ENCODE measurements at regions not wholly inside any gene's neighbourhood (a gene's known extent, or its start where the extent isn't known, plus 50 kb on each side); places are given as distances from the start of the nearest gene placed in this dataset.

DNA sequence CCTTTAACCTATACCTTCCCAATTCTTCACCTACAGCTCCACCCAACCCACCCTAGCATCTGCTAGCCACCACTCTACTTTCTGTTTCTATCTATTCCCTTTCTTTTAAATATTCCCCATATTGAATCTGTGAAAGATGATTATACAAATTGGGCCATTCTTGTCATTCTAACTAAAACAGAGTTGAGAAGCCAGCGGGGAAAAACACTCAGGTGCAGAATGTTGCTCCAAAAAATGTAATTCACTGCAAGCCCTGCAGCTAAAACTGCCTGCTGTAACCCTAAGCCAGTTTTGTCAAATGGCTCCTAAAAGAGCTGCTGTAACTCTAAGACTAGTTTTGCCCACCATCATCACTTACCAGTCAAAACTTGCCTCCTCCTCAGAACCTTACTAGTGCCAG, 1468.6 kb upstream of the MIR17HG start:
- H3K36me3 ChIP-seq (ENCODE audit: control insufficient read depth in 2 of 2, insufficient read depth in 1 of 2, low read length in 2 of 2): no peaks in the 10 kb centered on the region
- CTCF ChIA-PET: no interaction called here
- no peaks in the 10 kb centered on the region for H3K9me3 ChIP-seq (ENCODE audit: control insufficient read depth, insufficient read depth, low read depth, low read length)
- POLR2A ChIA-PET: no interaction called here
- no peak overlapping the region for H3K4me3 ChIP-seq (ENCODE audit: low read depth, low read length)
- H3K4me1 ChIP-seq (ENCODE audit: control insufficient read depth, insufficient read depth, low read length): no peaks in the 10 kb centered on the region
- no peak for TF ChIP-seq HOXD13 (CRISPR knock-in tag; IDR thresholded peaks at IDR 0.05; ENCODE audit: borderline replicate concordance)
- TF ChIP-seq, protein P1, sequence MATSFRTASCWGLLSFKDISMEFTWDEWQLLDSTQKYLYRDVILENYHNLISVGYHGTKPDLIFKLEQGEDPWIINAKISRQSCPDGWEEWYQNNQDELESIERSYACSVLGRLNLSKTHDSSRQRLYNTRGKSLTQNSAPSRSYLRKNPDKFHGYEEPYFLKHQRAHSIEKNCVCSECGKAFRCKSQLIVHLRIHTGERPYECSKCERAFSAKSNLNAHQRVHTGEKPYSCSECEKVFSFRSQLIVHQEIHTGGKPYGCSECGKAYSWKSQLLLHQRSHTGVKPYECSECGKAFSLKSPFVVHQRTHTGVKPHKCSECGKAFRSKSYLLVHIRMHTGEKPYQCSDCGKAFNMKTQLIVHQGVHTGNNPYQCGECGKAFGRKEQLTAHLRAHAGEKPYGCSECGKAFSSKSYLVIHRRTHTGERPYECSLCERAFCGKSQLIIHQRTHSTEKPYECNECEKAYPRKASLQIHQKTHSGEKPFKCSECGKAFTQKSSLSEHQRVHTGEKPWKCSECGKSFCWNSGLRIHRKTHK (tag by site-specific recombination; IDR thresholded peaks at IDR 0.05): no peak
- no peak for TF ChIP-seq ZNF169 (tag by site-specific recombination; IDR thresholded peaks at IDR 0.05)
- no peak for TF ChIP-seq ZEB2 (tag by site-specific recombination; IDR thresholded peaks at IDR 0.05)
- no peak for TF ChIP-seq ZNF133 (tag by site-specific recombination; IDR thresholded peaks at IDR 0.05)
- TF ChIP-seq, protein P2, sequence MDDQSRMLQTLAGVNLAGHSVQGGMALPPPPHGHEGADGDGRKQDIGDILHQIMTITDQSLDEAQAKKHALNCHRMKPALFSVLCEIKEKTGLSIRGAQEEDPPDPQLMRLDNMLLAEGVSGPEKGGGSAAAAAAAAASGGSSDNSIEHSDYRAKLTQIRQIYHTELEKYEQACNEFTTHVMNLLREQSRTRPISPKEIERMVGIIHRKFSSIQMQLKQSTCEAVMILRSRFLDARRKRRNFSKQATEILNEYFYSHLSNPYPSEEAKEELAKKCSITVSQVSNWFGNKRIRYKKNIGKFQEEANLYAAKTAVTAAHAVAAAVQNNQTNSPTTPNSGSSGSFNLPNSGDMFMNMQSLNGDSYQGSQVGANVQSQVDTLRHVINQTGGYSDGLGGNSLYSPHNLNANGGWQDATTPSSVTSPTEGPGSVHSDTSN (CRISPR knock-in tag; IDR thresholded peaks at IDR 0.05): no peak
- no peak for TF ChIP-seq ZNF830 (tag by site-specific recombination; IDR thresholded peaks at IDR 0.05; ENCODE audit: low read depth)
- no peak for TF ChIP-seq ZNF248 (tag by site-specific recombination; IDR thresholded peaks at IDR 0.05)
- no peak for TF ChIP-seq ZNF394 (tag by site-specific recombination; IDR thresholded peaks at IDR 0.05; ENCODE audit: borderline replicate concordance)
- no peak for TF ChIP-seq YY1 (tag by site-specific recombination; IDR thresholded peaks at IDR 0.05)
- TF ChIP-seq ZBTB1 (tag by site-specific recombination; IDR thresholded peaks at IDR 0.05): no peak
- TF ChIP-seq ZNF571 (tag by site-specific recombination; IDR thresholded peaks at IDR 0.05): no peak
- no peak for TF ChIP-seq BCL11B (tag by site-specific recombination; IDR thresholded peaks at IDR 0.05; ENCODE audit: low read depth)
- TF ChIP-seq ZNF174 (tag by site-specific recombination; IDR thresholded peaks at IDR 0.05): no peak
- no peak for TF ChIP-seq ZNF426 (tag by site-specific recombination; IDR thresholded peaks at IDR 0.05)
- TF ChIP-seq GLIS1 (tag by site-specific recombination; IDR thresholded peaks at IDR 0.05): no peak
- no peak for TF ChIP-seq ZNF629 (tag by site-specific recombination; IDR thresholded peaks at IDR 0.05)
- TF ChIP-seq ZNF341 (tag by site-specific recombination; IDR thresholded peaks at IDR 0.05; ENCODE audit: low read depth): no peak
- TF ChIP-seq, protein P3, sequence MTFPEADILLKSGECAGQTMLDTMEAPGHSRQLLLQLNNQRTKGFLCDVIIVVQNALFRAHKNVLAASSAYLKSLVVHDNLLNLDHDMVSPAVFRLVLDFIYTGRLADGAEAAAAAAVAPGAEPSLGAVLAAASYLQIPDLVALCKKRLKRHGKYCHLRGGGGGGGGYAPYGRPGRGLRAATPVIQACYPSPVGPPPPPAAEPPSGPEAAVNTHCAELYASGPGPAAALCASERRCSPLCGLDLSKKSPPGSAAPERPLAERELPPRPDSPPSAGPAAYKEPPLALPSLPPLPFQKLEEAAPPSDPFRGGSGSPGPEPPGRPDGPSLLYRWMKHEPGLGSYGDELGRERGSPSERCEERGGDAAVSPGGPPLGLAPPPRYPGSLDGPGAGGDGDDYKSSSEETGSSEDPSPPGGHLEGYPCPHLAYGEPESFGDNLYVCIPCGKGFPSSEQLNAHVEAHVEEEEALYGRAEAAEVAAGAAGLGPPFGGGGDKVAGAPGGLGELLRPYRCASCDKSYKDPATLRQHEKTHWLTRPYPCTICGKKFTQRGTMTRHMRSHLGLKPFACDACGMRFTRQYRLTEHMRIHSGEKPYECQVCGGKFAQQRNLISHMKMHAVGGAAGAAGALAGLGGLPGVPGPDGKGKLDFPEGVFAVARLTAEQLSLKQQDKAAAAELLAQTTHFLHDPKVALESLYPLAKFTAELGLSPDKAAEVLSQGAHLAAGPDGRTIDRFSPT (tag by site-specific recombination; IDR thresholded peaks at IDR 0.05): no peak
- no peak overlapping the region for H3K27ac ChIP-seq (ENCODE audit: extremely low read depth, low read depth, low read length)

DNA sequence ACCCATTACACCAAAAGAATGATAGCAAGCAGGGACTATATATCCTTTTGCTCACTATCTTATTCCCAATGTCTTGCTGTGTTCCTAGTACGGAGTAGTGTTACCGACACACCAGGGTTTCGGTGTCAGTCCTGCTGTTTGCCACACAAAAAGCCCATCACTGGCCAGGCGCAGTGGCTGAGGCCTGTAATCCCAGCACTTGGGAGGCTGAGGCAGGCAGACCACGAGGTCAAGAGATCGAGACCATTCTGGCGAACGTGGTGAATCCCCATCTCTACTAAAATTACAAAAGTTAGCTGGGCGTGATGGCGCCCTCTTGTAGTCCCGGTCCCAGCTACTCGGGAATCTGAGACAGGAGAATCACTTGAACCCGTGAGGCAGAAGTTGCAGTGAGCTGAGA, 1467.3 kb upstream of the MIR17HG start:
- CTCF ChIA-PET: no interaction called here
- Histone ChIP-seq H3K4me1 (ENCODE audit: control insufficient read depth, insufficient read depth, low read length) (no peaks in the 10 kb centered on the region), H3K9me3 (ENCODE audit: control insufficient read depth, insufficient read depth, low read depth, low read length) (no peaks in the 10 kb centered on the region), H3K4me3 (ENCODE audit: low read depth, low read length) (no peak overlapping the region), H3K36me3 (ENCODE audit: control insufficient read depth in 2 of 2, insufficient read depth in 1 of 2, low read length in 2 of 2) (no peaks in the 10 kb centered on the region), H3K27ac (ENCODE audit: extremely low read depth, low read depth, low read length) (no peak overlapping the region)
- POLR2A ChIA-PET: no interaction called here
- TF ChIP-seq ZNF626 (tag by site-specific recombination; IDR thresholded peaks at IDR 0.05): no peak

All from HEK293 (cell line).